ENCODE measurements at regions not wholly inside any gene's neighbourhood (a gene's known extent, or its start where the extent isn't known, plus 50 kb on each side); places are given as distances from the start of the nearest gene placed in this dataset.
"Not testable (repeated sequence)": the region's sequence is repeated elsewhere in the genome, so short reads cannot be mapped to it uniquely, and the experiment has no call there.

- Histone ChIP-seq H3K4me3 (no peak overlapping the region), H3K27me3 (no peaks in the 10 kb centered on the region), H4K20me1 (peaks cover 0 to 5% (median 0%) of the 10 kb centered on the region in 11 experiments; a peak in 2 of 22 replicates), H3K4me1 (peaks cover 0 to 23% (median 0%) of the 10 kb centered on the region in 10 experiments; a peak in 7 of 20 replicates), H3K27ac (no peak overlapping the region), H3K36me3 (no peaks in the 10 kb centered on the region), H3K9me3 (replicated peaks in 1 of 11) (peaks cover 0 to 17% (median 0%) of the 10 kb centered on the region in 11 experiments; a peak in 2 of 22 replicates), H3K4me2 (no peak overlapping the region), H3K9ac (no peak overlapping the region)
- TF ChIP-seq Cebpa-rat (IDR thresholded peaks at IDR 0.05): no peak
Observed at GRCh38 chr22:48299801-48300200, 1527.9 kb downstream of the BRD1 start.

DNA sequence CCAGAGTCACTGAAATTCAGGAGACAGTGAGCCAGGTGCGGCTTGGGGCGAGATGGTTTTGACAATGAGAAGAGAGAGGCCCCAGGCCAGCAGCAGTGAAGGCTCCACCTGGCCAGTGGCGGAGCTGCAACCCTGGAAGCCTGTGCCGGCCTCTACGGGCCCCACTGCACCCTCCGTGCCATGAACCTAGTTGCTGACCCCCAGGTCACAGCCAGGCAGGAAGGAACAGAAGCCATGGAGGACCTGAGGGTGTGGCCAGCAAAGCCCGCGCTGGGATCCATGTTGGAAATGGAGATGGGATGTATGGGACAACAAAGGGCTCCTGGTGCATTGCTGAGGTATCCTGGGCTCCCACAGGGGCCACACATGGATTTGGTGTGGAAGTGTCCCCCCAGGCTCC lies 1528.5 kb downstream of the BRD1 start:
- Histone ChIP-seq H3K4me3 (no peak overlapping the region), H3K4me1 (peaks cover 0 to 25% (median 0%) of the 10 kb centered on the region in 10 experiments; a peak in 7 of 20 replicates), H3K27me3 (no peaks in the 10 kb centered on the region), H3K27ac (no peak overlapping the region), H3K4me2 (peak overlapping the region in 2 of 11 experiments; percentile 35 to 45; a peak in 3 of 22 replicates), H3K36me3 (no peaks in the 10 kb centered on the region), H3K9me3 (replicated peaks in 1 of 11) (peaks cover 0 to 17% (median 0%) of the 10 kb centered on the region in 11 experiments; a peak in 2 of 22 replicates), H3K9ac (no peak overlapping the region), H4K20me1 (no peaks in the 10 kb centered on the region; a peak in 2 of 22 replicates)
- TF ChIP-seq Cebpa-rat (IDR thresholded peaks at IDR 0.05): no peak

DNA sequence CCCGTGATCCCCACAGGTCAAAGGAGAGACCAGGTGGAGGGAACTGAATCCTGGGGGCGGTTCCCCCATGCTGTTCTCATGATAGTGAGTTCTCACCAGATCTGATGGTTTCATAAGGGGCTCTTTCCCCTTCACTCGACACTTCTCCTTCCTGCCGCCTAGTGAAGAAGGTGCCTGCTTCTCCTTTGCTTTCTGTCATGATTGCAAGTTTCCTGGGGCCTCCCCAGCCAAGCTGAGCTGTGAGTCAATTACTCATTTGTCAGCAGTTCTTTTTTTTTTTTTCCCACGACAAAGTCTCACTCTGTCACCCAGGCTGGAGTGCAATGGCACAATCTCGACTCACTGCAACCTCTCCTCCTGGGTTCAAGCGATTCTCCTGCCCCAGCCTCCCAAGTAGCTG lies 1530.4 kb downstream of the BRD1 start:
- Histone ChIP-seq H4K20me1 (no peaks in the 10 kb centered on the region), H3K27me3 (no peaks in the 10 kb centered on the region), H3K4me3 (no peak overlapping the region), H3K4me2 (peak overlapping the region in 3 of 11 experiments; percentile 25 to 40 (median 29); a peak in 4 of 22 replicates), H3K4me1 (peaks cover 0 to 29% (median 0%) of the 10 kb centered on the region in 10 experiments; a peak in 7 of 20 replicates), H3K9me3 (replicated peaks in 1 of 11) (peaks cover 0 to 21% (median 3%) of the 10 kb centered on the region in 11 experiments; a peak in 7 of 22 replicates), H3K9ac (no peak overlapping the region), H3K27ac (no peak overlapping the region), H3K36me3 (no peaks in the 10 kb centered on the region)
- no peak for TF ChIP-seq Cebpa-rat (IDR thresholded peaks at IDR 0.05)

GRCh38 chr22:48289954-48290353 lies 1527.5 kb downstream of the TBC1D22A start:
- H3K4me2 ChIP-seq, H3K9ac ChIP-seq, H3K4me1 ChIP-seq, H3K36me3 ChIP-seq, H3K27me3 ChIP-seq, H4K20me1 ChIP-seq, H3K27ac ChIP-seq, H3K4me3 ChIP-seq: not testable (repeated sequence)
- peaks cover 0 to 17% (median 7%) of the 10 kb centered on the region in 11 experiments; a peak in 13 of 22 replicates for H3K9me3 ChIP-seq (replicated peaks in 1 of 11)

- Histone ChIP-seq H3K9ac (no peak overlapping the region), H4K20me1 (no peaks in the 10 kb centered on the region), H3K36me3 (no peaks in the 10 kb centered on the region), H3K27ac (no peak overlapping the region), H3K4me1 (no peaks in the 10 kb centered on the region), H3K9me3 (replicated peaks in 1 of 11) (peaks cover 0 to 17% (median 8%) of the 10 kb centered on the region in 11 experiments; a peak in 13 of 22 replicates), H3K4me3 (no peak overlapping the region), H3K4me2 (no peak overlapping the region), H3K27me3 (no peaks in the 10 kb centered on the region)
- TF ChIP-seq Cebpa-rat (IDR thresholded peaks at IDR 0.05): no peak
Observed at GRCh38 chr22:48288376-48288940, 1526.0 kb downstream of the TBC1D22A start.

- no peak for TF ChIP-seq Cebpa-rat (IDR thresholded peaks at IDR 0.05)
- Histone ChIP-seq H3K9ac (no peak overlapping the region), H3K27me3 (no peaks in the 10 kb centered on the region)
Observed at GRCh38 chr22:48287031-48287430, 1524.6 kb downstream of the TBC1D22A start.

GRCh38 chr22:48284671-48285070 lies 1522.2 kb downstream of the TBC1D22A start:
- TF ChIP-seq Cebpa-rat (IDR thresholded peaks at IDR 0.05): no peak
- Histone ChIP-seq H3K4me2 (no peak overlapping the region), H3K4me3 (no peak overlapping the region)

More at GRCh38 chr22:48287031-48287430, 1524.6 kb downstream of the TBC1D22A start:
- H3K36me3 ChIP-seq: no peaks in the 10 kb centered on the region
- H3K9me3 ChIP-seq (replicated peaks in 1 of 11): peaks cover 0 to 15% (median 5%) of the 10 kb centered on the region in 11 experiments; a peak in 11 of 22 replicates
- H3K4me3 ChIP-seq: no peak overlapping the region
- H3K4me2 ChIP-seq: no peak overlapping the region
- no peak overlapping the region for H3K27ac ChIP-seq
- no peaks in the 10 kb centered on the region for H3K4me1 ChIP-seq
- no peaks in the 10 kb centered on the region for H4K20me1 ChIP-seq

GRCh38 chr22:48282804-48283203 lies 1520.4 kb downstream of the TBC1D22A start:
- H3K9ac ChIP-seq: no peak overlapping the region
- no peaks in the 10 kb centered on the region for H4K20me1 ChIP-seq
- H3K4me3 ChIP-seq: no peak overlapping the region
- no peaks in the 10 kb centered on the region for H3K36me3 ChIP-seq
- peaks cover 0 to 5% (median 0%) of the 10 kb centered on the region in 10 experiments; a peak in 4 of 20 replicates for H3K4me1 ChIP-seq
- no peak overlapping the region for H3K4me2 ChIP-seq
- H3K27ac ChIP-seq: no peak overlapping the region
- H3K27me3 ChIP-seq: no peaks in the 10 kb centered on the region
- H3K9me3 ChIP-seq (replicated peaks in 1 of 11): peaks cover 4 to 24% (median 11%) of the 10 kb centered on the region in 11 experiments; a peak in 17 of 22 replicates
- no peak for TF ChIP-seq Cebpa-rat (IDR thresholded peaks at IDR 0.05)

More at GRCh38 chr22:48284671-48285070, 1522.2 kb downstream of the TBC1D22A start:
- Histone ChIP-seq H3K9me3 (replicated peaks in 1 of 11) (peaks cover 4 to 24% (median 11%) of the 10 kb centered on the region in 11 experiments; a peak in 17 of 22 replicates), H4K20me1 (no peaks in the 10 kb centered on the region), H3K4me1 (no peaks in the 10 kb centered on the region), H3K27me3 (no peaks in the 10 kb centered on the region), H3K9ac (no peak overlapping the region), H3K27ac (no peak overlapping the region), H3K36me3 (no peaks in the 10 kb centered on the region)

DNA sequence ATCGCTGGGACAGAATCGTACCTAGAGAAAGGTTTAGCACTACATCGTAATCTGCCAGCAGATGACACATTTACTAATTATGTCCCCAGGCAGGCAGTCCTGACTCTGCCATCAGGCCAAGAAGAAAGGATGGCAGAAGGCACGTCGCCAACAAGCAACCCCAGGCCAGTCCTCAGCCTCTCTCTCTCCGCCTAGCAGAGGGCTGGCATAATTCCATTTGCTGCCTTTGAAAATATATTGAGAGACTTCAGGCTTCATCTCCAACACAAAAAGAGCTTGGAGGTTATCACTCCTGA lies 1517.0 kb downstream of the TBC1D22A start:
- H3K4me3 ChIP-seq: no peak overlapping the region
- no peak overlapping the region for H3K4me2 ChIP-seq
- H3K36me3 ChIP-seq: no peaks in the 10 kb centered on the region
- H3K4me1 ChIP-seq: peaks cover 0 to 9% (median 0%) of the 10 kb centered on the region in 10 experiments; a peak in 5 of 20 replicates
- H3K27me3 ChIP-seq: no peaks in the 10 kb centered on the region
- H3K27ac ChIP-seq: no peak overlapping the region
- no peak overlapping the region for H3K9ac ChIP-seq
- H3K9me3 ChIP-seq (replicated peaks in 1 of 11): peaks cover 4 to 19% (median 11%) of the 10 kb centered on the region in 11 experiments; a peak in 17 of 22 replicates
- no peaks in the 10 kb centered on the region for H4K20me1 ChIP-seq
- no peak for TF ChIP-seq Cebpa-rat (IDR thresholded peaks at IDR 0.05)
